ENCODE measurements at regions not wholly inside any gene's neighbourhood (a gene's known extent, or its start where the extent isn't known, plus 50 kb on each side); places are given as distances from the start of the nearest gene placed in this dataset.

DNA sequence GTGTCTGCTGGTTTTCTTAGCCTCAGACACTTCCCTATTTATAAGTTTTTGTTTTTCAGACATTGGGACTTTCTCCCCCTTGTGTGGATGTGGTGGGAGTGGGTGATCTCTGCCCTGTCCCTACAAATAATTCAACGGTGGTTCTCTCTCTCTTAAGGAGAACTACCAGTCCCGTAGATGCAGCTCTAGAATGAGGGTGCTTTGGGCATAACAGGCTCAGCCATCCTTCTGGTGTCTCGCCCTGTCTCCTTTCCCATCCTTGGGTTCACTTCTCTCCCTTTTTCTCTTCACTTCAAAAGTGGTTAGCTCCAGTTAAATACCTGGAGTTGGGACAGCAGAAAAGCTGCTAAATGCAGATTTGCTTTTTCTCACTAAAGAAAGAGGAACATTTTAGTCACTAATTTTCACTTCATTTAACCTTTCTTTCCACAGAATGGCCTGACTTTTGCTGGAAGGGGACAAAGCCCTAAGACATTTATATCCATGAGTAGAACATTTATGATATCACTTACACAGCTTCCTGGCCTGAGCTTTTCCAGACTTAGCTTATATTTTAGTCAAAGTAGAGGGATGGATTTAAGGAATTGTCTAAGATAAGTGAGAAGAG is 121.2 kb upstream of the CXCR4 start:
- TF ChIP-seq CTCF (conservative IDR thresholded peaks at IDR 0.05; ENCODE audit: low read depth, low read length): no peak
- no peak overlapping the region for H3K4me3 ChIP-seq (ENCODE audit: low read depth, low read length)
- no peak for DNase-seq (ENCODE audit: low read depth)

DNA sequence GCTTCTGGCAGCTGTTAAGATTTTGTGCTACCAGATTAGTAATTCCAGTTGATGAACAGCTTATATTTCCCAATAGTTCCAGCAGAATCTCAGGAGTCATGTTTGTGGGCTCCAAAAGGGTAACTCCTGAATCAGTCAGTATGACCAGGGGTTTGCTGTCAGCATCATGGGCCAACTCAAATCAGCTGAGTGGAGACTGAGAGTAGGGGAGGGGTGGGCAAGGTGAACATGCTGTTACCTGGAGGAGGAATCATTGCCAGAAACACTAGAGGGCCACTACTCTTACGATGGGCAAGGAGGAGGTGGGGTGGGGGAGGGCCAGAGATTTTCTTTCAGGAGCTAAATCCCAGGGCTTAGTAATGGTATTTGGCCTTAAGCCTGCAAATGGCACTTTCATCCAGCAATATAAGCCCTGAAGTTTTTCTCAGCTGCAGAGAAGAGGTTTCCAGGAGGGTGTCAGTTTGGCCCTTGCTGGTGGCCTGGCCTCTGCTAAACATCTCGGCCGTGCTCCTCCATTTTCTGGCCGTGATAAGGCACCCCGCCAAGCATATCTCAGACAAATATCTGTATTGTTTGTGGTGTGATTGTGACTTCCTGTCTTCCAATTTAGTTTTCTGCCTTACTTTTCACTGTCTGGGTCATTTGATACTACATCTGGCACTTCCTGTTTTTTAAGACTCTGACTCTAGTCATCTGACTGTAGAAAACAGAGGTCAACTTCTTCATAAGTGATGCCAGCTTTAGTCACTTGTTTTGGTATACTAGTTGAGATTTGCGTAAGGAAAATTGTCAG is 120.5 kb upstream of the CXCR4 start:
- peak; percentile 71 for DNase-seq (ENCODE audit: low read depth)
- no peak overlapping the region for H3K4me3 ChIP-seq (ENCODE audit: low read depth, low read length)
- no peak for TF ChIP-seq CTCF (conservative IDR thresholded peaks at IDR 0.05; ENCODE audit: low read depth, low read length)

- DNase-seq (ENCODE audit: low read depth): no peak
- H3K4me3 ChIP-seq (ENCODE audit: low read depth, low read length): no peak overlapping the region
- TF ChIP-seq CTCF (conservative IDR thresholded peaks at IDR 0.05; ENCODE audit: low read depth, low read length): no peak
Measured at GRCh38 chr2:136236019-136236418, 118.1 kb upstream of the CXCR4 start.

DNA sequence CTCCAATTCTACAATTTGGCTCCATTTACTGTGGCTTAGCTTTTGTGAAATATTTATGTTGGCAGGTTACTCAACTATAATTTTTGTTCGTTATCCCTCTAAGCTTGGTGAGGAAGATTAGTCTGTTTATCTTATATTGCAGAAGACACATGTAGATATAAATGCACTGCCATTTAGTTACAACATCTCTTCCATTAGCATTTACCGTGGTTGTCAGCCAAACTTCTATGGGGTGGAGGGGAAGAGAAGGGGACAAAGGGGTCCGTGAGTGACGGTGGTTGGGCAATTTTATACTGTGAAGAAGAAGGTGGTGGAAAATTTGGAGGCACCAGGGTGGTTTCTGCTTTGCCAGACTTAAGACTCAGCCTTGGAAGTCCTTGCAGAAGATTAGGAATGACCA is 117.6 kb upstream of the CXCR4 start:
- peak; percentile 20 for DNase-seq (ENCODE audit: low read depth)
- no peak overlapping the region for H3K4me3 ChIP-seq (ENCODE audit: low read depth, low read length)
- no peak for TF ChIP-seq CTCF (conservative IDR thresholded peaks at IDR 0.05; ENCODE audit: low read depth, low read length)

- TF ChIP-seq CTCF (conservative IDR thresholded peaks at IDR 0.05; ENCODE audit: low read depth, low read length): no peak
- no peak for DNase-seq (ENCODE audit: low read depth)
Measured at GRCh38 chr2:136234261-136234660, 116.3 kb upstream of the CXCR4 start.

GRCh38 chr2:136233298-136233697 is 115.3 kb upstream of the CXCR4 start:
- no peak for TF ChIP-seq CTCF (conservative IDR thresholded peaks at IDR 0.05; ENCODE audit: low read depth, low read length)
- no peak overlapping the region for H3K4me3 ChIP-seq (ENCODE audit: low read depth, low read length)
- no peak for DNase-seq (ENCODE audit: low read depth)

More at GRCh38 chr2:136234261-136234660, 116.3 kb upstream of the CXCR4 start:
- no peak overlapping the region for H3K4me3 ChIP-seq (ENCODE audit: low read depth, low read length)
